Fibroblast of lung (primary cell): ENCODE measurements at regions not wholly inside any gene's neighbourhood (a gene's known extent, or its start where the extent isn't known, plus 50 kb on each side); places are given as distances from the start of the nearest gene placed in this dataset.

Source experiments
- DNase-seq, 2 donors: peaks; one replicate each; pipeline versions ENCODE4 v3.0.0 to v3.0.0-alpha.2; 2010; ENCODE audit warnings: low read depth in 2 of 2
- H2AFZ ChIP-seq: 2 replicates; pipeline ENCODE4 v1.5.1; 2012; ENCODE audit warnings: low read length, control low read depth, inconsistent platforms
- H3K27ac ChIP-seq: 2 replicates; pipeline ENCODE4 v1.5.1; 2011; ENCODE audit warnings: low read length, control low read depth; ENCODE audit not compliant: insufficient read depth
- H3K27me3 ChIP-seq: 2 replicates; pipeline ENCODE4 v1.5.1; 2011; ENCODE audit warnings: mild to moderate bottlenecking, low read length; ENCODE audit not compliant: control insufficient read depth, insufficient read depth
- H3K36me3 ChIP-seq: 2 replicates; pipeline ENCODE4 v1.5.1; 2011; ENCODE audit warnings: low read length; ENCODE audit not compliant: control insufficient read depth, insufficient read depth
- H3K4me1 ChIP-seq: 2 replicates; pipeline ENCODE4 v1.5.1; 2011; ENCODE audit warnings: low read length; ENCODE audit not compliant: control insufficient read depth, insufficient read depth; ENCODE audit errors: extremely low read depth
- H3K4me2 ChIP-seq: 2 replicates; pipeline ENCODE4 v1.5.1; 2011; ENCODE audit warnings: low read length, control low read depth; ENCODE audit not compliant: insufficient read depth; ENCODE audit errors: extremely low read depth
- H3K4me3 ChIP-seq, 4 experiments: fragments of 200-600 bp in 1 of 4; sonication (generic) in 1 of 4; replicated peaks in 1 of 4; 2 replicates each; pipeline ENCODE4 v1.5.1; 2011 to 2016; ENCODE audit warnings: low read length in 4 of 4, low read depth in 3 of 4, mild to moderate bottlenecking in 3 of 4, control low read depth in 2 of 4, inconsistent platforms in 1 of 4, mixed read lengths in 1 of 4; ENCODE audit not compliant: insufficient read depth in 1 of 4; ENCODE audit errors: control extremely low read depth in 1 of 4
- H3K79me2 ChIP-seq: 2 replicates; pipeline ENCODE4 v1.5.1; 2012; ENCODE audit warnings: mild to moderate bottlenecking, low read length, inconsistent platforms; ENCODE audit not compliant: control insufficient read depth, insufficient read depth
- H3K9ac ChIP-seq: 2 replicates; pipeline ENCODE4 v1.5.1; 2011; ENCODE audit warnings: mild to moderate bottlenecking, low read length, control low read depth; ENCODE audit not compliant: insufficient read depth
- H3K9me3 ChIP-seq: 2 replicates; pipeline ENCODE4 v1.5.1; 2012; ENCODE audit warnings: low read depth, low read length; ENCODE audit not compliant: control insufficient read depth, insufficient read depth
- H4K20me1 ChIP-seq: 2 replicates; pipeline ENCODE4 v1.5.1; 2011; ENCODE audit warnings: low read length; ENCODE audit not compliant: control insufficient read depth, insufficient read depth; ENCODE audit errors: extremely low read depth
- CTCF ChIP-seq, 2 donors: IDR thresholded peaks in 1 of 2; conservative IDR thresholded peaks in 1 of 2; 1 replicate in 1 of 2; 2 replicates in 1 of 2; pipeline ENCODE4 v1.5.1; 2011 to 2012; ENCODE audit warnings: low read length in 2 of 2, control low read depth in 1 of 2, inconsistent platforms in 1 of 2, low read depth in 1 of 2, mild to moderate bottlenecking in 1 of 2
- EZH2 ChIP-seq: IDR thresholded peaks from 2 replicates; pipeline ENCODE4 v1.5.1; 2012; ENCODE audit warnings: low read length, control low read depth, mild to moderate bottlenecking; ENCODE audit errors: missing control alignments

- Histone ChIP-seq H3K9me3 (no peaks in the 10 kb centered on the region), H3K27ac (no peak overlapping the region), H3K27me3 (no peaks in the 10 kb centered on the region), H3K4me1 (no peaks in the 10 kb centered on the region), H3K4me3 (no peak overlapping the region), H3K36me3 (no peaks in the 10 kb centered on the region), H3K79me2 (no peaks in the 10 kb centered on the region), H2AFZ (no peak overlapping the region), H3K9ac (no peak overlapping the region), H4K20me1 (no peaks in the 10 kb centered on the region), H3K4me2 (no peak overlapping the region)
- DNase-seq, result no peak
- TF ChIP-seq CTCF (conservative IDR thresholded peaks at IDR 0.05 in 1 of 2, IDR thresholded peaks at IDR 0.05 in 1 of 2; ENCODE audit: low read depth in 1 of 2, low read length in 2 of 2), result no peak
- no peak for TF ChIP-seq EZH2
Observed at GRCh38 chr10:1809139-1809741, 71.9 kb upstream of the ADARB2 start.

DNA sequence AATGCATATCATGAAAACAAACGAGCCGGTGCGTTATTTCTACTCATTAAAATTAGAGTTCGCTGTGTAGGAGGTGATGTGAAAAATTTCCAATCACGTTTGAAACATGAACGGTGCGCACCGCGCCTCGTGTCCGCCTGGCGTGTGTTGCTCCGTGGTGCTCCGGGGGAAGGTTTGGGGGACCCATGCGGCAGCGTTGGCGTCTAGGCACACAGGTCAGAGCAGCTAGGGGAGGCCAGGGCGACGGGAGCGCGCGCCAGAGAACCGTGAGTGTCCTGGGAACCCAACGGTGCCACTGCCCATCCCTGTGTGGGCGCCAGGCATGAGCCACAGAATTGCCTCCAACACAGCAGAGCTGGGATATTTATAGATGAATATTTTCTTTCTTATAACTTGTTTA lies 70.6 kb upstream of the ADARB2 start:
- H3K4me2 ChIP-seq, result no peak overlapping the region
- no peak for DNase-seq
- no peak overlapping the region for H2AFZ ChIP-seq
- H4K20me1 ChIP-seq, result no peaks in the 10 kb centered on the region
- no peaks in the 10 kb centered on the region for H3K27me3 ChIP-seq
- H3K27ac ChIP-seq, result no peak overlapping the region
- H3K9me3 ChIP-seq, result no peaks in the 10 kb centered on the region
- no peak for TF ChIP-seq CTCF (conservative IDR thresholded peaks at IDR 0.05 in 1 of 2, IDR thresholded peaks at IDR 0.05 in 1 of 2; ENCODE audit: low read depth in 1 of 2, low read length in 2 of 2)
- no peak for TF ChIP-seq EZH2
- no peak overlapping the region for H3K4me3 ChIP-seq
- H3K36me3 ChIP-seq, result no peaks in the 10 kb centered on the region
- H3K9ac ChIP-seq, result no peak overlapping the region
- H3K79me2 ChIP-seq, result no peaks in the 10 kb centered on the region
- H3K4me1 ChIP-seq, result no peaks in the 10 kb centered on the region

GRCh38 chr10:1807196-1807595 lies 69.9 kb upstream of the ADARB2 start:
- no peaks in the 10 kb centered on the region for H3K36me3 ChIP-seq
- H2AFZ ChIP-seq, result no peak overlapping the region
- no peaks in the 10 kb centered on the region for H3K27me3 ChIP-seq
- no peak overlapping the region for H3K27ac ChIP-seq
- H3K79me2 ChIP-seq, result no peaks in the 10 kb centered on the region
- H3K4me1 ChIP-seq, result no peaks in the 10 kb centered on the region
- H3K9me3 ChIP-seq, result no peaks in the 10 kb centered on the region
- no peaks in the 10 kb centered on the region for H4K20me1 ChIP-seq
- no peak overlapping the region for H3K9ac ChIP-seq
- TF ChIP-seq CTCF (conservative IDR thresholded peaks at IDR 0.05 in 1 of 2, IDR thresholded peaks at IDR 0.05 in 1 of 2; ENCODE audit: low read depth in 1 of 2, low read length in 2 of 2), result no peak
- no peak for TF ChIP-seq EZH2
- no peak overlapping the region for H3K4me3 ChIP-seq
- no peak for DNase-seq
- no peak overlapping the region for H3K4me2 ChIP-seq
